ENCODE measurements at regions not wholly inside any gene's neighbourhood (a gene's known extent, or its start where the extent isn't known, plus 50 kb on each side); places are given as distances from the start of the nearest gene placed in this dataset.

GRCh38 chr1:198014355-198014754 lies 97.2 kb downstream of the LHX9 start:
- FAIRE-seq (no peak), DNase-seq (ENCODE audit: insufficient read length, low spot score) (no peak)
- no peak for TF ChIP-seq POLR2A (IDR thresholded peaks at IDR 0.05; ENCODE audit: low read depth, low read length)

GRCh38 chr1:198015309-198015708 lies 98.1 kb downstream of the LHX9 start:
- FAIRE-seq = no peak
- DNase-seq (ENCODE audit: insufficient read length, low spot score) = no peak
- no peak for TF ChIP-seq POLR2A (IDR thresholded peaks at IDR 0.05; ENCODE audit: low read depth, low read length)

DNA sequence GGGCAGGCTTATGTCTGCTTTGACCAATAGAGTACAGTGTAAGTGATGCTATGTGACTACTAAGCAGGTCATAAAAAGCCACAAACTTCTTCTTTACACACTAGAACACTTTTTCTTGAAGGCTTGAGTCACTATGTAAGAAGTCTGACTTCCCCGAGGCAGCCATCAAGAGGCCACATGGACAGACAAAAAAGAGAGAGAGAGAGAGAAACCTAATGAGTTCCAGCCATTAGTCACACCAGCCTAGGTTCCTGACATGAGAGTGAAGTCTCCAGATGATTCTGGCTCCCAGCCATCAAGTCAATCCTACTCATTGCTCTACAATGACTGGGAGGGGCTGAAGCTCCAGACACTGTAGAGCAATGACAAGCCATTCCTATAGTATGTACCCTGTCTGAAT lies 101.4 kb downstream of the LHX9 start:
- FAIRE-seq = peak; percentile 79
- DNase-seq (ENCODE audit: insufficient read length, low spot score) = peak; percentile 36
- TF ChIP-seq POLR2A (IDR thresholded peaks at IDR 0.05; ENCODE audit: low read depth, low read length) = no peak

DNA sequence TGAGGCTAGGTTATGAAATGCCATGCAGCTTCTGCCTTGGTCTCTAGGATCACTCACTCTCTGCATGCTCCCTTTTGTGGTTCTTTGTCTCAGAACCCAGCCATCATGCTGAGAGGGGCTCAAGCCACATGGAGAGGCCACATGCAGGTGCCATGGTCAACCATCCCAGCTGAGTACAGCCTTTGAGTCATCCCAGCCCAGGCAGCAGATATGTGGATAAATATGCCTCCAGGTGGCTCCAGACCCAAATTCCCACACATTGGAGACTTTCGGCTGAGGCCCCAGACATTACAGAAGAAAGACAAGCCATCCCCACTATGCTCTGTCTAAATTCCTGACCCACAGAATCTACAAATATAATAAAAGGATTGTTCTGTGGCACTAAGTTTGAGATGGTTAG lies 102.0 kb downstream of the LHX9 start:
- no peak for FAIRE-seq
- no peak for DNase-seq (ENCODE audit: insufficient read length, low spot score)
- TF ChIP-seq POLR2A (IDR thresholded peaks at IDR 0.05; ENCODE audit: low read depth, low read length) = no peak

DNA sequence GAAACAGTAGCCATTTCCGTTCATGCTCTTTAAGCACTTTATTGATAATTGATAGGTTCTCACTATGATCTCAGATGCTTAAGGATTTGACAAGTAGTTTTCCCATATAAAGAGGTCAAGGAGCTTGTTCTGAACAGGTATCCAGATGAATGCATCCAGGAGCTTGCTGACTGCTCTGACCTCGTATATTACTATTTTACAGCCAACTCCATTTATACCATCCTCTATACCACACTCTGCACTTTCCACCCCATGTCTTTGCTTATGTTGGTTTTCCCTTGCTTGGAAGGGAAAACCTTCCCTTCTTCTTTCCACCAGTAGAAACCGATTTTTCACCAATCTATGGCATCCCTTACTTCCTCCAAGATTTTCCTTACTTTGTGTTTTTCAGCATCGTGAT lies 107.2 kb downstream of the LHX9 start:
- FAIRE-seq (no peak), DNase-seq (ENCODE audit: insufficient read length, low spot score) (no peak)
- no peak for TF ChIP-seq POLR2A (IDR thresholded peaks at IDR 0.05; ENCODE audit: low read depth, low read length)

GRCh38 chr1:198024782-198025181 lies 107.6 kb downstream of the LHX9 start:
- FAIRE-seq (peak; percentile 20), DNase-seq (ENCODE audit: insufficient read length, low spot score) (peak; percentile 9)

GRCh38 chr1:198030682-198031081 lies 113.5 kb downstream of the LHX9 start:
- DNase-seq (ENCODE audit: insufficient read length, low spot score) (no peak), FAIRE-seq (no peak)
- no peak for TF ChIP-seq POLR2A (IDR thresholded peaks at IDR 0.05; ENCODE audit: low read depth, low read length)

More at GRCh38 chr1:198024782-198025181, 107.6 kb downstream of the LHX9 start:
- TF ChIP-seq POLR2A (IDR thresholded peaks at IDR 0.05; ENCODE audit: low read depth, low read length) = no peak

GRCh38 chr1:198031086-198031485 lies 113.9 kb downstream of the LHX9 start:
- FAIRE-seq = no peak
- DNase-seq (ENCODE audit: insufficient read length, low spot score) = no peak

GRCh38 chr1:198032668-198033067 lies 115.5 kb downstream of the LHX9 start:
- no peak for FAIRE-seq
- TF ChIP-seq POLR2A (IDR thresholded peaks at IDR 0.05; ENCODE audit: low read depth, low read length) = no peak

More at GRCh38 chr1:198031086-198031485, 113.9 kb downstream of the LHX9 start:
- no peak for TF ChIP-seq POLR2A (IDR thresholded peaks at IDR 0.05; ENCODE audit: low read depth, low read length)

DNA sequence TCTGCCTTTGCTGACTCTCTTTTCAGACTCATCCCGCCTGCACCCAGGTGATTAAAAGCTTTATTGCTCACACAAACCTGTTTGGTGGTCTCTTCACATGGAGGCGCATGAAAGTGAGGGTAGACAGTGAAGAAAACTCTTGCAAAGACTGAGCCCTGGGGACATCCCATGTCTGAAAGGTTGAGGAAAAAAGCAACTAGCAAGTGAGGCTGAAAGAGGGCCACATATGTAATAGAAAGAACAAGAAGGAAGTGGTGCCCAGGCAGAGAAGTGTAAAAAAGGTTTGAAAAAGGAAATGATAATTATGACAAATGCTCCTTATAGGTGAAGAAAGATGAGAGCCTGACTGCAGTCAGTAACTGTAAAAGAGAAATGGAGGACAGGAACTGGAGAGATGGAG lies 115.9 kb upstream of the NEK7 start:
- DNase-seq (ENCODE audit: insufficient read length, low spot score) = no peak
- TF ChIP-seq POLR2A (IDR thresholded peaks at IDR 0.05; ENCODE audit: low read depth, low read length) = no peak
- no peak for FAIRE-seq

More at GRCh38 chr1:198032668-198033067, 115.5 kb downstream of the LHX9 start:
- no peak for DNase-seq (ENCODE audit: insufficient read length, low spot score)

- no peak for TF ChIP-seq POLR2A (IDR thresholded peaks at IDR 0.05; ENCODE audit: low read depth, low read length)
- FAIRE-seq (no peak), DNase-seq (ENCODE audit: insufficient read length, low spot score) (no peak)
Observed at GRCh38 chr1:198042168-198042567, 114.6 kb upstream of the NEK7 start.

DNA sequence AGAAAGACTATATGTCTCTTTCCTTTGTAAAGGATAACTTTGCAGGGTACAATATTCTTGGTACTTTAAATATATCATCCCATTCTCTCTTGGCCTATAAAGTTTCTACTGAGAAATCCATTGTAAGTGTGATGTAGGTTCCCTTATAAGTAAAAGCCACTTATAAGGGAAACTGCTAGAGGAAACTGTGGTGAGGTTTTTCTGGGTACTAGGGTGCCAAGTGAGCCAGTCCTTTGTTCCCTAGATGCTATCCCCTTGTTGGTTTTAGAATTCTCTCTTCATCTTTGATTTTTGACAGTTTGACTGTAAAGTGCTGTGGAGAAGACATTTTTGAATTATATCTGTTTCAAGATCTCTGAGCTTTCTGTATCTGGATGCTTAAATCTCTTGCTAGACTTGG lies 108.9 kb upstream of the NEK7 start:
- FAIRE-seq (no peak), DNase-seq (ENCODE audit: insufficient read length, low spot score) (no peak)
- TF ChIP-seq POLR2A (IDR thresholded peaks at IDR 0.05; ENCODE audit: low read depth, low read length) = no peak

GRCh38 chr1:198054510-198054909 lies 102.3 kb upstream of the NEK7 start:
- no peak for TF ChIP-seq POLR2A (IDR thresholded peaks at IDR 0.05; ENCODE audit: low read depth, low read length)
- DNase-seq (ENCODE audit: insufficient read length, low spot score) (no peak), FAIRE-seq (no peak)

DNA sequence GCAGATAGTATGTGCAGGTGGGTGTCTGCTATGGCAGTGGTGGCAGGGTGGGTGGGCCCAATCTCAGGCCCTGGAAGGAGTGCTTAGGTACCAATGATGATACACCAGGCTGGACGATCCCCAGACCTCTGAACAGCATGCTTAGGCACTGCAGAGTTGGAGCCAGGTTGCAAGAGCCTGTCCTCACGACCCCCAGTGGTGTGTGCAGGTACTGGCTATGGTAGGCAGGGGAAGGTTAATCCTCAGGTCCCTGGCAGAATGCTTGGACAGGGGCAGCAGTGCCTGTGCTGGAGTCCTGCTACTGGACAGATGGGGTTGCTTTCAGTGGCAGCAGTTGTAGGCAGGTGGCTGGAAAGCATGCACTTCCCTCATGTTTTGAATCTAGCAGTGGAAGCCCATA lies 100.5 kb upstream of the NEK7 start:
- FAIRE-seq = no peak
- peak; percentile 3 for DNase-seq (ENCODE audit: insufficient read length, low spot score)
- TF ChIP-seq POLR2A (IDR thresholded peaks at IDR 0.05; ENCODE audit: low read depth, low read length) = no peak

DNA sequence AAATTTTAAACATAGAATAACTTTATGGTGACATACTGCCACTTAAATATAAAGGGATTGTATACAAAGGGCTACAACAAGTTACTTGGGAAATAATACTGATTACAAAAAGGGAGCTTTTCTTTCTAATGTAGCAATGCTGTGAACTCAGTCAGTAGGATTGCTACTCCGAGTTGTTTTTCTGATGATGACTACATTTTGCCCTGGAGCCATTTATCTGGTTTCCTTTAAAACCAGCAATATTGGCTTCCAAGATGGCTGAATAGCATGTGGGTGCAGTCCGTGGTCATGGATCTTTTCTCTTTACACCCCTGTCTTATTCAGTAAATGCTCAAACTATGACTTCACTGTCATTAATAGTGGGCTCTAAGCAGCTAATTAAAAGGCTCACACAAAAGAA lies 92.6 kb upstream of the NEK7 start:
- no peak for FAIRE-seq
- no peak for DNase-seq (ENCODE audit: insufficient read length, low spot score)
- TF ChIP-seq POLR2A (IDR thresholded peaks at IDR 0.05; ENCODE audit: low read depth, low read length) = no peak

DNA sequence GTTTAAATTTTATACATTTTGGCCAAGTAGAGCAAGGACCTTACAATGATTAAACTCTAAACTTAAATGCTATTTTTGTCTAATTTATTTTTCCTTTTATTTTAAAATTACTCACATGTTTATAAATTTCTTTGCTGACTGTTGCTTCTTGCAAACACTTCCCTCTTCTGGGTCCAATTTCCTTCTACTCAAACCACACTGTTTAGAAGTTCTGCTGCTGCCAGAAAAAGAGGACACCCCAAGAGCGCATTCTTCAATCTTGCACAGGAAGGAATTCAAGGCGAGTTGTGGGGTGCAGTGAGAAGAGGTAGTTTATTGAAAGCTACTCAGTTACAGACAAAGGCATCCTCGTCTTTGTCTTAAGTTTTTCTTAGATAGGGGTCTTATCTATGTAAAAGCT lies 88.5 kb upstream of the NEK7 start:
- TF ChIP-seq POLR2A (IDR thresholded peaks at IDR 0.05; ENCODE audit: low read depth, low read length) = no peak
- FAIRE-seq (no peak), DNase-seq (ENCODE audit: insufficient read length, low spot score) (no peak)
